HepG2 (cell line): ENCODE measurements at regions not wholly inside any gene's neighbourhood (a gene's known extent, or its start where the extent isn't known, plus 50 kb on each side); places are given as distances from the start of the nearest gene placed in this dataset.

Experiments
- ATAC-seq: fragments of 200-7000 bp; cut with Tn5 transposase; 3 replicates; pipeline ENCODE4 v1.9.1; 2020; ENCODE audit warnings: mild to moderate bottlenecking, moderate library complexity
- BruUV-seq: library from RNA; stranded (reverse); fragments of 400-500 nt; replicated peaks from 2 replicates; lab custom pipeline; 2021; lab: Mats Ljungman, UMichigan
- CTCF ChIA-PET: fragments of 300-600 bp; formaldehyde crosslinking; extraction: SDS; loops from one replicate; lab custom pipeline; 2021; ENCODE audit warnings: low total read pairs, inconsistent platforms, low intra/inter-chr PET ratio; lab: Yijun Ruan, JAX
- POLR2A ChIA-PET: fragments of 350-600 bp; sonication (Branson Sonifier 250); formaldehyde crosslinking; loops from one replicate; lab custom pipeline; 2020; ENCODE audit warnings: antibody characterized with exemption, inconsistent platforms; lab: Yijun Ruan, JAX
- DNase-seq: peaks from one replicate; pipeline ENCODE4 v3.0.0-alpha.2; 2015; ENCODE audit warnings: low spot score
- FAIRE-seq: peaks from 3 replicates; lab custom pipeline; 2011; peaks lifted over from hg19 to GRCh38; lab: Jason Lieb, UNC
- H2AFZ ChIP-seq: one replicate; pipeline ENCODE4 v1.6.1; 2011; ENCODE audit warnings: low read length, inconsistent platforms
- H3K27ac ChIP-seq: fragments of 300-600 bp; 3 replicates; pipeline ENCODE4 v1.8.0; 2011; ENCODE audit warnings: mixed run types, mild to moderate bottlenecking, mixed read lengths, low read length, inconsistent platforms; ENCODE audit not compliant: insufficient read depth; ENCODE audit errors: extremely low read length
- H3K27me3 ChIP-seq, 2 experiments: fragments of 200-600 bp in 1 of 2; 2 replicates in 1 of 2; 3 replicates in 1 of 2; pipeline versions ENCODE4 v1.6.0 to v1.8.0; 2011; ENCODE audit warnings: low read length in 2 of 2, mild to moderate bottlenecking in 2 of 2, moderate library complexity in 2 of 2, inconsistent platforms in 1 of 2; ENCODE audit not compliant: insufficient read depth in 2 of 2, control insufficient read depth in 1 of 2
- H3K36me3 ChIP-seq, 2 experiments: fragments of 200-600 bp in 1 of 2; replicated peaks in 1 of 2; 2 replicates in 1 of 2; 3 replicates in 1 of 2; pipeline versions ENCODE4 v1.5.1 to v1.8.0; 2011; ENCODE audit warnings: low read length in 2 of 2, inconsistent platforms in 1 of 2; ENCODE audit not compliant: insufficient read depth in 2 of 2, control insufficient read depth in 1 of 2
- H3K4me1 ChIP-seq: 2 replicates; pipeline ENCODE4 v1.5.1; 2012; ENCODE audit warnings: low read length, inconsistent platforms; ENCODE audit not compliant: insufficient read depth
- H3K4me2 ChIP-seq: 2 replicates; pipeline ENCODE4 v1.6.0; 2011; ENCODE audit warnings: low read depth, low read length, inconsistent platforms
- H3K4me3 ChIP-seq, 3 experiments: fragments of 200-600 bp in 1 of 3; sonication (generic), shearing (Covaris generic) in 1 of 3; replicated peaks in 1 of 3; 2 replicates each; pipeline ENCODE4 v1.5.1; 2011 to 2016; ENCODE audit warnings: low read length in 3 of 3, inconsistent platforms in 2 of 3, low read depth in 2 of 3, mild to moderate bottlenecking in 2 of 3, control low read depth in 1 of 3, mixed read lengths in 1 of 3; ENCODE audit not compliant: insufficient read depth in 1 of 3
- H3K79me2 ChIP-seq: one replicate; pipeline ENCODE4 v1.6.1; 2011; ENCODE audit warnings: low read length, inconsistent platforms; ENCODE audit not compliant: insufficient read depth
- H3K9ac ChIP-seq: 2 replicates; pipeline ENCODE4 v1.6.0; 2011; ENCODE audit warnings: mild to moderate bottlenecking, low read depth, low read length, inconsistent platforms; ENCODE audit not compliant: insufficient read depth
- H3K9me3 ChIP-seq: 2 replicates; pipeline ENCODE4 v1.5.1; 2012; ENCODE audit warnings: mild to moderate bottlenecking, low read length
- H4K20me1 ChIP-seq: 2 replicates; pipeline ENCODE4 v1.6.0; 2011; ENCODE audit warnings: inconsistent platforms, mild to moderate bottlenecking, low read length, moderate library complexity; ENCODE audit not compliant: insufficient read depth
- ARID5B ChIP-seq: IDR thresholded peaks from 2 replicates; pipeline ENCODE4 v1.4.0; 2020; ENCODE audit warnings: mild to moderate bottlenecking, missing genetic modification reagents
- ATF3 ChIP-seq: sonication (generic); formaldehyde crosslinking; IDR thresholded peaks from 2 replicates; pipeline ENCODE4 v1.4.0; 2020; ENCODE audit warnings: missing genetic modification reagents
- CENPBD1 ChIP-seq: sonication (generic); formaldehyde crosslinking; IDR thresholded peaks from 2 replicates; pipeline ENCODE4 v1.8.0; 2022; ENCODE audit warnings: missing genetic modification reagents, low read depth, mild to moderate bottlenecking, borderline replicate concordance
- FOSL1 ChIP-seq: sonication (generic); formaldehyde crosslinking; IDR thresholded peaks from 2 replicates; pipeline ENCODE4 v1.9.0; 2021; ENCODE audit warnings: missing genetic modification reagents, borderline replicate concordance
- GABPA ChIP-seq, 2 experiments: IDR thresholded peaks; 2 replicates each; pipeline ENCODE4 v1.6.1; 2011 to 2016; ENCODE audit warnings: low read depth in 2 of 2, low read length in 1 of 2, missing biosample characterization in 1 of 2, missing genetic modification characterization in 1 of 2
- HOMEZ ChIP-seq: IDR thresholded peaks from 2 replicates; pipeline ENCODE4 v1.6.1; 2016; ENCODE audit warnings: low read depth
- JUN ChIP-seq: sonication (generic); formaldehyde crosslinking; IDR thresholded peaks from 2 replicates; pipeline ENCODE4 v1.4.0; 2020; ENCODE audit warnings: mild to moderate bottlenecking, missing genetic modification reagents
- KDM1A ChIP-seq: IDR thresholded peaks from 2 replicates; pipeline ENCODE4 v1.6.1; 2016; ENCODE audit warnings: missing compliant biosample characterization
- MAFF ChIP-seq: IDR thresholded peaks from 2 replicates; pipeline ENCODE4 v1.6.1; 2011; ENCODE audit warnings: low read depth, low read length, improper control_type of control experiment
- NR2F6 ChIP-seq, 2 experiments: IDR thresholded peaks; 2 replicates each; pipeline ENCODE4 v1.6.1; 2016; ENCODE audit warnings: antibody characterized with exemption in 1 of 2, mild to moderate bottlenecking in 1 of 2
- PBX2 ChIP-seq: IDR thresholded peaks from 2 replicates; pipeline ENCODE4 v1.6.1; 2016; ENCODE audit warnings: control low read depth
- TEAD2 ChIP-seq: sonication (generic); formaldehyde crosslinking; IDR thresholded peaks from 2 replicates; pipeline ENCODE4 v1.9.0; 2021; ENCODE audit warnings: missing genetic modification reagents
- TEAD3 ChIP-seq: optimal IDR thresholded peaks from 2 replicates; pipeline ENCODE3; 2016; ENCODE audit warnings: borderline replicate concordance
- THYN1 ChIP-seq: sonication (generic); formaldehyde crosslinking; IDR thresholded peaks from 2 replicates; pipeline ENCODE4 v1.8.1; 2023; ENCODE audit warnings: low read depth, mild to moderate bottlenecking, moderate library complexity, missing genetic modification reagents, borderline replicate concordance
- ZFP37 ChIP-seq: sonication (generic); formaldehyde crosslinking; IDR thresholded peaks from 2 replicates; pipeline ENCODE4 v1.4.0; 2020; ENCODE audit warnings: missing genetic modification reagents, borderline replicate concordance
- ZNF251 ChIP-seq: sonication (generic); formaldehyde crosslinking; IDR thresholded peaks from 2 replicates; pipeline ENCODE4 v1.9.0; 2021; ENCODE audit warnings: mild to moderate bottlenecking, missing genetic modification reagents
- ZNF329 ChIP-seq: sonication (generic); formaldehyde crosslinking; IDR thresholded peaks from 2 replicates; pipeline ENCODE4 v1.9.0; 2021; ENCODE audit warnings: low read depth, mild to moderate bottlenecking, missing genetic modification reagents
- WGBS: methylation state at CpG from one replicate; pipeline ENCODE4 v1.1.6; 2017; ENCODE audit warnings: low lambda C conversion rate; 5-methylcytosine and 5-hydroxymethylcytosine counted together
- in situ Hi-C: cut with HindIII; loops from 2 replicates; pipeline ENCODE4 v1.10.0; 2017; ENCODE audit warnings: low pct_unique_long_range_greater_than_20kb; ENCODE audit not compliant: extremely low pct_ligation_motif_present
- intact Hi-C: fragments of 100-400 bp; cut with micrococcal nuclease; formaldehyde crosslinking; loops from one replicate; pipeline ENCODE4 v1.10.0; 2022; ENCODE audit not compliant: unreplicated experiment

- H2AFZ ChIP-seq, result no peak overlapping the region
- WGBS, result 66% methylated on average over 4 of the region's 4 CpGs
- ATAC-seq (peak; percentile 94), DNase-seq (peak; percentile 77), FAIRE-seq (no peak)
- no peak overlapping the region for H3K27ac ChIP-seq
- ChIA-PET CTCF (interaction anchor here (1.8 kb wide), 1 partner anchor 151 kb away, joined by 7 read pairs; no protein-coding TSS in a partner anchor), POLR2A (no interaction called here)
- intact Hi-C loops (loop anchor here (1.0 kb wide), 1 partner anchor 151 kb away; no protein-coding TSS in a partner anchor), in situ Hi-C loops (loop anchor here (25.0 kb wide), 1 partner anchor 1819 kb away; the partner anchor contains the start of gene MEIS2)
- H3K9me3 ChIP-seq, result no peaks in the 10 kb centered on the region
- H3K79me2 ChIP-seq, result no peaks in the 10 kb centered on the region
- BruUV-seq, result no TSS peak
- no peaks in the 10 kb centered on the region for H3K36me3 ChIP-seq
- H3K4me2 ChIP-seq, result no peak overlapping the region
- H4K20me1 ChIP-seq, result no peaks in the 10 kb centered on the region
- H3K4me3 ChIP-seq, result no peak overlapping the region
- H3K9ac ChIP-seq, result no peak overlapping the region
- H3K27me3 ChIP-seq, result no peaks in the 10 kb centered on the region
- H3K4me1 ChIP-seq, result peaks cover 12% of the 10 kb centered on the region
- TF ChIP-seq ARID5B (CRISPR knock-in tag) (peak; percentile 31; the same call in 1 of the 2 replicates), CENPBD1 (CRISPR knock-in tag) (no peak), KDM1A (CRISPR knock-in tag) (no peak), FOSL1 (CRISPR knock-in tag) (peak; percentile 36; the same call in 1 of the 2 replicates), THYN1 (no peak), ZFP37 (CRISPR knock-in tag) (no peak), ATF3 (peak; percentile 74), PBX2 (no peak), ZNF251 (CRISPR knock-in tag) (no peak), TEAD3 (peak; percentile 34), NR2F6 (IDR thresholded peaks at IDR 0.05) (no peak), NR2F6 (CRISPR knock-in tag; IDR thresholded peaks at IDR 0.05) (no peak), GABPA (IDR thresholded peaks at IDR 0.05; ENCODE audit: low read depth, low read length) (no peak), GABPA (CRISPR knock-in tag; IDR thresholded peaks at IDR 0.05; ENCODE audit: low read depth) (no peak), ZNF329 (CRISPR knock-in tag) (no peak), MAFF (peak; percentile 56), HOMEZ (peak; percentile 70; the same call in 1 of the 2 replicates), JUN (CRISPR knock-in tag) (0 out of 2 replicates have a peak, but pooled peaks have one; percentile 28), TEAD2 (no peak)
Observed at GRCh38 chr15:35293353-35294130, 208.4 kb upstream of the NANOGP8 start.
